MM.1S (cell line): ENCODE measurements at regions not wholly inside any gene's neighbourhood (a gene's known extent, or its start where the extent isn't known, plus 50 kb on each side); places are given as distances from the start of the nearest gene placed in this dataset.

ENCODE experiments used
- EZH2 ChIP-seq: fragments of 300-600 bp; sonication (generic); optimal IDR thresholded peaks from 2 replicates; pipeline ENCODE3; 2017; ENCODE audit warnings: low read depth, mild to moderate bottlenecking, antibody characterized with exemption, low read length, mixed read lengths
- EZH2phosphoT487 ChIP-seq: fragments of 300-600 bp; sonication (generic); IDR thresholded peaks from 2 replicates; pipeline ENCODE4 v1.6.1; 2018; ENCODE audit warnings: antibody characterized with exemption, low read length
- TF ChIP-seq, protein P1 (sequence below): fragments of 300-600 bp; sonication (generic); IDR thresholded peaks from 2 replicates; pipeline ENCODE4 v1.5.1; 2016; ENCODE audit warnings: antibody characterized with exemption, low read length, mixed read lengths

DNA sequence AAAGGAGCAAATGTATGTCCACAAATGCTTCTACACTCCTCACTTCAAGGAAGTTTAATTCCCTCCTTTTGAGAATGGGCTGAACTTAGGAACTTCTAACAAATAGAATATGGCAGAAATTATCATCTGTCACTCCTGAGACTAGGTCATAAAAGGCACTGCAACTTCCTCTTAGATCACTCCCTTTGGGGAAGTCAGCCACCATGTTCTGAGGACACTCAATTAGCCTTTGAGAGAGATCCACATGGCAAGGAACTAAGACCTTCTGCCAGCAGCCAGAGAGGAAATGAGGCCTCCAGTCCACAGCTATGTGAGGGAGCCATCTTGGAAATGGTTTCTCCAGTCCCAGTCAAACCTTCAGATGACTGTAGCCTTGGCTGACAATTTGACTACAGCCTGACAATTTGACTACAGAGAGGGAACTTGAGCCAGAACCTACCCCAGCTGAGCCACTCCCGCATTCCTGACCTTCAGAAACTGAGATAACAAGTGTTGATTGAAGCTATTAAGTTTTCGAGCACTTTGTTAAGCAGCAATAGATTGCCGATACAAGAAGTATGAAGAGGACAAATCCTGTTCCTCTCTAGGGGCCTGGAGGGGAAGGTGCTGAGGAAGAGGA lies 113.4 kb upstream of the SEC14L1 start:
- TF ChIP-seq EZH2 (no peak), EZH2phosphoT487 (no peak)
- TF ChIP-seq, protein P1, sequence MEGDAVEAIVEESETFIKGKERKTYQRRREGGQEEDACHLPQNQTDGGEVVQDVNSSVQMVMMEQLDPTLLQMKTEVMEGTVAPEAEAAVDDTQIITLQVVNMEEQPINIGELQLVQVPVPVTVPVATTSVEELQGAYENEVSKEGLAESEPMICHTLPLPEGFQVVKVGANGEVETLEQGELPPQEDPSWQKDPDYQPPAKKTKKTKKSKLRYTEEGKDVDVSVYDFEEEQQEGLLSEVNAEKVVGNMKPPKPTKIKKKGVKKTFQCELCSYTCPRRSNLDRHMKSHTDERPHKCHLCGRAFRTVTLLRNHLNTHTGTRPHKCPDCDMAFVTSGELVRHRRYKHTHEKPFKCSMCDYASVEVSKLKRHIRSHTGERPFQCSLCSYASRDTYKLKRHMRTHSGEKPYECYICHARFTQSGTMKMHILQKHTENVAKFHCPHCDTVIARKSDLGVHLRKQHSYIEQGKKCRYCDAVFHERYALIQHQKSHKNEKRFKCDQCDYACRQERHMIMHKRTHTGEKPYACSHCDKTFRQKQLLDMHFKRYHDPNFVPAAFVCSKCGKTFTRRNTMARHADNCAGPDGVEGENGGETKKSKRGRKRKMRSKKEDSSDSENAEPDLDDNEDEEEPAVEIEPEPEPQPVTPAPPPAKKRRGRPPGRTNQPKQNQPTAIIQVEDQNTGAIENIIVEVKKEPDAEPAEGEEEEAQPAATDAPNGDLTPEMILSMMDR: no peak
